Ovary (tissue), 3 donors: ENCODE measurements at regions not wholly inside any gene's neighbourhood (a gene's known extent, or its start where the extent isn't known, plus 50 kb on each side); places are given as distances from the start of the nearest gene placed in this dataset.

Experiments used
- POLR2A ChIP-seq: fragments of 450-650 bp; IDR thresholded peaks from one replicate; pipeline ENCODE4 v1.6.1; 2017; ENCODE audit warnings: antibody characterized with exemption, mild to moderate bottlenecking, moderate library complexity
- TF ChIP-seq, protein P1 (sequence below), 3 donors: fragments of 450-650 bp in 2 of 3; fragments of 200-600 bp in 1 of 3; IDR thresholded peaks; one replicate each; pipeline versions ENCODE4 v1.5.1 to v1.8.0; 2016 to 2022; ENCODE audit warnings: antibody characterized with exemption in 3 of 3, mild to moderate bottlenecking in 1 of 3
- donor health status: DM: no; HTN: no; CAD: no.

DNA sequence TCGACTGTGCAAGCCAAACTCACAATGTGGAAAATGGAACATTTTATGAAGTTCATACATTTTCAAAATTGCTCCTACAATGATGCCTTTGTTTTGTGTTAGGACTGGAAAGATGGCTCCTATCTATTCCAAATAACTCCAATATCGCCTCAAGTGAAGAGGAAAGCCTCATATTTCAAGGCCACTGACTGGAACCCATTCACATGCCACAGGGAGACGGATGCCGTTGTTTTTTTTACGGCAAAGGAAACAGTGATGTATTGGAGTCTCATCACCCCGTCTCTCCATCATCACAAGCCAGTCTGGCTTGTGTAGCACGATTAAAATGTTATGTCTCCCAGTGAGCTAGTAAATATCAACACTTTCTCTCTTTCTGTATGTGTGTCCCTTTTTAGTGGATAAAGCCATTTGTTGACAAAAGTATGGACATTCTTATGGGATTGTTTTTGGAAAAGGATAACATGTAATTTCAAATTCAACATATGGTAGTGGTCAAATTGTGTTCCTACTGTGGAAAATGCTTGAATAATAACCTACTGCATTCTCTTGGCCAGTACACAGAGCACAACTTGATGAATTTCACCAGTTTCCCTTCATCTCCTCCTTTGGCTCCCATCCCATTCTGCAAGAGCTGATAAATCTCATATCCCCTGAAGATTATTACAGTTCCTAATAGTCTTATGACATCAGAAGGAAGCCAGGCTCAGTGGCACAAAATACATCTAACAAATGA, 109.5 kb upstream of the PITRM1 start:
- TF ChIP-seq, protein P1, sequence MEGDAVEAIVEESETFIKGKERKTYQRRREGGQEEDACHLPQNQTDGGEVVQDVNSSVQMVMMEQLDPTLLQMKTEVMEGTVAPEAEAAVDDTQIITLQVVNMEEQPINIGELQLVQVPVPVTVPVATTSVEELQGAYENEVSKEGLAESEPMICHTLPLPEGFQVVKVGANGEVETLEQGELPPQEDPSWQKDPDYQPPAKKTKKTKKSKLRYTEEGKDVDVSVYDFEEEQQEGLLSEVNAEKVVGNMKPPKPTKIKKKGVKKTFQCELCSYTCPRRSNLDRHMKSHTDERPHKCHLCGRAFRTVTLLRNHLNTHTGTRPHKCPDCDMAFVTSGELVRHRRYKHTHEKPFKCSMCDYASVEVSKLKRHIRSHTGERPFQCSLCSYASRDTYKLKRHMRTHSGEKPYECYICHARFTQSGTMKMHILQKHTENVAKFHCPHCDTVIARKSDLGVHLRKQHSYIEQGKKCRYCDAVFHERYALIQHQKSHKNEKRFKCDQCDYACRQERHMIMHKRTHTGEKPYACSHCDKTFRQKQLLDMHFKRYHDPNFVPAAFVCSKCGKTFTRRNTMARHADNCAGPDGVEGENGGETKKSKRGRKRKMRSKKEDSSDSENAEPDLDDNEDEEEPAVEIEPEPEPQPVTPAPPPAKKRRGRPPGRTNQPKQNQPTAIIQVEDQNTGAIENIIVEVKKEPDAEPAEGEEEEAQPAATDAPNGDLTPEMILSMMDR (IDR thresholded peaks at IDR 0.05): no peak
- TF ChIP-seq POLR2A: no peak
